ENCODE measurements at regions not wholly inside any gene's neighbourhood (a gene's known extent, or its start where the extent isn't known, plus 50 kb on each side); places are given as distances from the start of the nearest gene placed in this dataset.

DNA sequence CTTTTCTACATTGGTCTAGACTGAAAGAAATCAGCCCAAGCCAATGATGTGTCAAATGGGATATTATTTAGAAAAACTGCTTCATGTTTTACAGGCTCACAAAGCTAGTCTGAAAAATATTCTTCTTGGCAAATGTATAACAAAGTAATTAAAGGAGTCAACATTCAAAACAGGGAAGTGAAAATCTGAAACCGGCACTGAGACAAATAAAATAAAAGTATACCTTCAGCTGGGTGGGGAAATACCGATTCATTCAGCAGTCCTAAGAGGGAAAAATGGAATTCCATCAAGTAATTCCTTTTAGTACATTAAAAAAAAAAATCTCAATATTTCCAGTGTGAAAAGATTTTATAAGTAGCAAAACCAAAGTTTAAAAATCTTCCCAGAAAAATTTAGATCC is 259.6 kb upstream of the SLC24A2 start:
- TF ChIP-seq, protein P1, sequence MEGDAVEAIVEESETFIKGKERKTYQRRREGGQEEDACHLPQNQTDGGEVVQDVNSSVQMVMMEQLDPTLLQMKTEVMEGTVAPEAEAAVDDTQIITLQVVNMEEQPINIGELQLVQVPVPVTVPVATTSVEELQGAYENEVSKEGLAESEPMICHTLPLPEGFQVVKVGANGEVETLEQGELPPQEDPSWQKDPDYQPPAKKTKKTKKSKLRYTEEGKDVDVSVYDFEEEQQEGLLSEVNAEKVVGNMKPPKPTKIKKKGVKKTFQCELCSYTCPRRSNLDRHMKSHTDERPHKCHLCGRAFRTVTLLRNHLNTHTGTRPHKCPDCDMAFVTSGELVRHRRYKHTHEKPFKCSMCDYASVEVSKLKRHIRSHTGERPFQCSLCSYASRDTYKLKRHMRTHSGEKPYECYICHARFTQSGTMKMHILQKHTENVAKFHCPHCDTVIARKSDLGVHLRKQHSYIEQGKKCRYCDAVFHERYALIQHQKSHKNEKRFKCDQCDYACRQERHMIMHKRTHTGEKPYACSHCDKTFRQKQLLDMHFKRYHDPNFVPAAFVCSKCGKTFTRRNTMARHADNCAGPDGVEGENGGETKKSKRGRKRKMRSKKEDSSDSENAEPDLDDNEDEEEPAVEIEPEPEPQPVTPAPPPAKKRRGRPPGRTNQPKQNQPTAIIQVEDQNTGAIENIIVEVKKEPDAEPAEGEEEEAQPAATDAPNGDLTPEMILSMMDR (IDR thresholded peaks at IDR 0.05 in 8 of 11, conservative IDR thresholded peaks at IDR 0.05 in 3 of 11) = no peak
- no peak for TF ChIP-seq POLR2A (IDR thresholded peaks at IDR 0.05)

Measured in spleen (tissue), 7 donors.